Hepatocyte (in vitro differentiated cells): ENCODE measurements at regions not wholly inside any gene's neighbourhood (a gene's known extent, or its start where the extent isn't known, plus 50 kb on each side); places are given as distances from the start of the nearest gene placed in this dataset.

Experiments used
- EZH2phosphoT487 ChIP-seq: fragments of 200-600 bp; sonication (generic); IDR thresholded peaks from one replicate; pipeline ENCODE4 v1.6.1; 2018; ENCODE audit warnings: antibody characterized with exemption, mild to moderate bottlenecking, low read depth, moderate library complexity; ENCODE audit not compliant: unreplicated experiment, severe bottlenecking
- TF ChIP-seq, protein P1 (sequence below): fragments of 200-600 bp; sonication (generic); IDR thresholded peaks from 2 replicates; pipeline ENCODE4 v1.5.1; 2016; ENCODE audit warnings: antibody characterized with exemption, mild to moderate bottlenecking; ENCODE audit not compliant: poor library complexity

DNA sequence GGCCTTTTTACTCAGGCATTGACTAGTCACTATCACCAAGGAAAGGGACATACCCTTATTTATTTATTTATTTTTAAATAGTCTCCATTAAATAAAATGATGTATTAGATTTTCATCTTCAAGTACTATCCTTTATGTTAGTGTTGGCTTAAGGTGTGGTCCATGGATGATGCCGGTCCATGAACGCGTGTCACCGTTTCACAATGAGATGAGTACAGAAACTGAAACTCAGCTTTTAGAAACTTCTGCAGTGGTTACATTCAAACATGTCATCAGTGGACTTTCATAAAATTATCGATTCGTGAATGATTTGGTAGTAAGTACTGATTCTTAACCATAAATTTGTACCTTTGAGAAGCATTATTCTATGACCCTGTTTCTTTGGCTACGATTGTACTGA lies 166.6 kb downstream of the SATB1 start:
- TF ChIP-seq, protein P1, sequence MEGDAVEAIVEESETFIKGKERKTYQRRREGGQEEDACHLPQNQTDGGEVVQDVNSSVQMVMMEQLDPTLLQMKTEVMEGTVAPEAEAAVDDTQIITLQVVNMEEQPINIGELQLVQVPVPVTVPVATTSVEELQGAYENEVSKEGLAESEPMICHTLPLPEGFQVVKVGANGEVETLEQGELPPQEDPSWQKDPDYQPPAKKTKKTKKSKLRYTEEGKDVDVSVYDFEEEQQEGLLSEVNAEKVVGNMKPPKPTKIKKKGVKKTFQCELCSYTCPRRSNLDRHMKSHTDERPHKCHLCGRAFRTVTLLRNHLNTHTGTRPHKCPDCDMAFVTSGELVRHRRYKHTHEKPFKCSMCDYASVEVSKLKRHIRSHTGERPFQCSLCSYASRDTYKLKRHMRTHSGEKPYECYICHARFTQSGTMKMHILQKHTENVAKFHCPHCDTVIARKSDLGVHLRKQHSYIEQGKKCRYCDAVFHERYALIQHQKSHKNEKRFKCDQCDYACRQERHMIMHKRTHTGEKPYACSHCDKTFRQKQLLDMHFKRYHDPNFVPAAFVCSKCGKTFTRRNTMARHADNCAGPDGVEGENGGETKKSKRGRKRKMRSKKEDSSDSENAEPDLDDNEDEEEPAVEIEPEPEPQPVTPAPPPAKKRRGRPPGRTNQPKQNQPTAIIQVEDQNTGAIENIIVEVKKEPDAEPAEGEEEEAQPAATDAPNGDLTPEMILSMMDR: no peak
- no peak for TF ChIP-seq EZH2phosphoT487
